HG03354 (cell line): ENCODE measurements at regions not wholly inside any gene's neighbourhood (a gene's known extent, or its start where the extent isn't known, plus 50 kb on each side); places are given as distances from the start of the nearest gene placed in this dataset.
"Not testable (repeated sequence)": the region's sequence is repeated elsewhere in the genome, so short reads cannot be mapped to it uniquely, and the experiment has no call there.

Experiments
- ATAC-seq: cut with Tn5 transposase; IDR thresholded peaks from one replicate; pipeline ENCODE4 v1.9.1; 2021; ENCODE audit warnings: mild to moderate bottlenecking; ENCODE audit not compliant: unreplicated experiment, poor library complexity, severe bottlenecking

DNA sequence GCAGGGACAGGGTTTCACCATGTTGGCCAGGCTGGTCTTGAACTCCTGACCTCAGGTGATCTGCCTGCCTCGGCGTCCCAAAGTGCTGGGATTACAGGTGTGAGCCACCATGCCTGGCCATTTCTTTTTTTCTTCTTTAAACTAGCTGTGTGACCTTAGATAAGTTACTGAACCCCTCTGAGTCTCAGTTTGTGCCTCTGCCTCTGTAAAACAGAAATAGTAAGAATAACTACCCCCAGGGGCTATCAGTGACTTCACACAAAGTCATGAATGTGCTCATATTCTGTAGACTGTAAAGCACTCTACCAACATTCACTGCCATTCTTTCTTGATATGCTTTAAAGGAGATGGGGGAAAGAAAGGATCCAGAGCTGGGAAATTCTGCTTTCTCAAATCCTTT, 120.7 kb downstream of the RPLP1 start:
- not testable (repeated sequence) for ATAC-seq

DNA sequence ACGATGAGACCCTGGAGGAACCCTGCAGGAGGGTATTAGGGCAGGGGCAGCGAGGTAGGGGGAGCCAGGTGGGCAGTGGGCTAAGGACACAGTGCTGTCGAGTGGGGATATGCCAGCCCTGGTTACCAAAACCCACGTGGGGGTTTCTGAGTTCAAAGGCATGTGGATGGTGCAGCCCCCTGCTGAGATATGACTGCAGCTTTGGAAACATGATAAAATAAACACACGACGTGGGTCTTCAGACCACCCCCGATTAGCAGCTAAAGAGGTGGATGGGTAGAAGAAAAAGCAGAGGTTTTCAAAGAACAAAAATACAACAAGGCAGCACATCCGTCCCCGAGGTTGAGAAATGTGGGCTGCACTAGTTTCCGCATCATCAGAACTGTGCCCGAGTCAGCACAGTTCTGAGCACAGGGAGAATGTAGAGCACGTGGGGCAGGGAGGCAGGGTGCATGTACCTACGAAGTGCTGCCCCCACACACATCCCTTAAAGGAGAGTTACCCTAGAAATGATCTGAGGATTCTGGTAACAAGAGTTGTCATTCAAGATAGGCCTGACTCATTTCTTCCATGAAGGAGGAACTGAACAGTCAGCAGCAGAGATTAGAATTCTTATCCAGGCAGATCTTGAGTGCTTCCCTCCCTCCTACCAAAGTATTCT, 121.3 kb downstream of the RPLP1 start:
- ATAC-seq = no peak

DNA sequence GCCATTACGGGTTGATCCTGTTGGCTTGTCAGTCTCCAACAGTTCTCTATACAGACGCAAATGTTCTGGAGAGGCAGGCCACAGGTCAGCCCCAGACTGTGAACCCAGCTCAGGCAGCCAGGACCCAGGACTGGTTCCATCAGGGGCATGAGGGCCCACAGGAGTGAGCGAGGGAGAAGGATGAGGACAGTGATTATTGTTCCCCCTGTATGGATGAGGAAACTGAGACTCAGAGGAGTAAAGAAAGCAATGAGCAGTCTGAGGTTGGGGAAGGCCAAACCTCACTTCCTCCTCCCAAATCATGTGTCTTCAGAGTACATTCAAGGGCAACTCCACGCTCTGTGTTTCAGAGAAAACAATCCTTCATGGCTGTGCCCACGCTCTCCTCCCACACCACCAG, 121.9 kb downstream of the RPLP1 start:
- ATAC-seq = no peak

DNA sequence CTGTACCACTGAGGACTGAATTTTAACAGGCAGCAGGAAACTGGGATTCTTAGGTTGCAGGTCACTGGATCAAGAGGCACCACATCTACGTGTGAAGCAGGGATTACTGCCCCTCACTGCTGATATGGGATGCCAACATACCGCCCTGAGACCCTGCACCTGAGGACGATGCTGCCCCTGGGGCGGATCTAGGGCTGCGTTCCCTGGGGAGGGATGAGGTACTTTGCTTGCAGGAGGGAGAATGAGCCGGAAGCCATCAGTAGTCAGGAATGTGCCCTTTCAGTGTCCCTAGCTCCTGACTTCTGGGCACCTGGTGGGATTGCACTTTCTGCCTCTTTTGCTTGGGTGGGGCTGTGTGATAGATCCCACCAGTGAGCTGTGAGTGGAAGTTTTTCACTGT, 122.8 kb downstream of the RPLP1 start:
- no peak for ATAC-seq

DNA sequence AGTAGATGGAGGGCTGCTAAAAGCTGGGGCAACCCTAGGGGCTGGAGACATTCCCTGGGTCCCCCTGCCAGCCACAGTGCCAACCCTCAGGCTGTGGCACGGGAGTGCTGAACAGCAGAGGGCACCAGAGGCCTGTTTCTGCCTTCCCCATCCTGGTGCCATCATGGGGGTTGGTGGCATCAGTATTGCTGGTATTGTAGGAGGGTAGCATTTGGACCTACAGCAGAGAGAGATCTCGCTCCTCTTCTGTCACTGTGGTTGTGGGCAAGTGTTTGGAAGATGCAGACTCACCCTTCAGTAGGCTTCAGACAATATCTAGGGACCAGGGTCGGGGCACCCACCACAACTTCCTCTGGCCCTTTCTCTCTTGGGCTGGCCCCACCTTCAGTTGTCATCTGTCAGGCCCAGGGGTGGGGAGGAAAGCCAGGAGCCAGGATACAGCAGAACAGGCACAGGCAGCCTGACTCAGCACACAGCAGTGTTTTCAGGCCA, 123.5 kb downstream of the RPLP1 start:
- no peak for ATAC-seq

DNA sequence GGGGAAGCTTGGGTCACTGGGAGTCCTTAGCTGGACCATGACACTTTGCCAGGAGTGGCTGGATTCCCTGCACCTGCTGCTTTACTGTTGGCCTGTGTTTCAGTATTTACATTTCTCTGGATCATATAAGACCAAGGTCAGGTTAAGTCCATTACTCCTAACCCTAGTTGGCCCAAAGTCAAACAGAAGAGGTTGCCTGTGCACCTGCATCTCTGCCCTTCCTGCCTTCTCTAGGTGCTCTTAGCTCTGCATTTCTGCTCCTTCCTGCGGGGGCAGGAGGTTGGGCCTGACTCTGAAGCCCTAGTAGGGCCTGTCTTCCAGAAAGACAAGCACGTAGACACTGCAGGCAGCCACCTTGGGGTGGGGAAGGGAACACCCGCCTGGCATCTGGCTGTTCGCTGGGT, 124.3 kb downstream of the RPLP1 start:
- no peak for ATAC-seq

DNA sequence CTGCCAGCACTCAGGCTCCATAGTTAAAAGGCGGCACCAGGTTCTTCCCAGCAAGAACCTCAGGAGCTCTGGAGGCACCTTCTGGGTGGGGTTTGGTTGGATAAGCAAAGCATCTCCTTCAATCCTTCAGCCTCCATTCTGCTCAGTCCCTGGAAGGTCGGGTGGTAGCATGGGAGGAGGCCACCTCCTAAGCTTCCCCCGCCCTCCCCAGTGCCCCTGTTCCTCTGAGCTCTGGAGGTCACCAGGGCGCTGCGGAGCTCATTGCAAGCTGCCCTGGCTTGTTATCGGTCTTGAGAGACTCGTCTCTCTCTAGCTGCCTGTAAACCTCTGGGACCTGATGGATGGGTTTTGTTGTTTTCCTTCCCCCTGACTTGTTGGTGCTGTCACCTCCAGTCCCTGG, 124.8 kb downstream of the RPLP1 start:
- no peak for ATAC-seq

DNA sequence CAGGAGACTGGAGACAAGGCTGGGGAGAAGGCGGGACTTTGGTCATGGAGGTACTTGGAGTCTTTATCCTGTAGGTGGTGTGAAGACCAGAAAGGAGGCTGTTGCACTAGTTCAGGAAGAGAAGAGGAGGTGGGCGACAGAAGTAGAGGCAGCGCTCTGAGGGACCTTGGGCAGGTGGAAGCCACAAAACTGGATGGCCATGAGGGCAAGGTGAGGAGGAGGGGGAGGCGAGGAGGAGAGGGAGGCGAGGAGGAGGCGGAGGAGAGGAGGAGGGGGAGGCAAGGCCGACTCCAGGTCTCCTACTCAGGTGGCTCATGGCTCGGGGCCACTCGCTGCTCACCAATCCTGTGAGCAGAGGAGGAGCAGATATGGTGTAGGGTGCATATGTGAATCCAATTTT, 125.6 kb downstream of the RPLP1 start:
- ATAC-seq = no peak

DNA sequence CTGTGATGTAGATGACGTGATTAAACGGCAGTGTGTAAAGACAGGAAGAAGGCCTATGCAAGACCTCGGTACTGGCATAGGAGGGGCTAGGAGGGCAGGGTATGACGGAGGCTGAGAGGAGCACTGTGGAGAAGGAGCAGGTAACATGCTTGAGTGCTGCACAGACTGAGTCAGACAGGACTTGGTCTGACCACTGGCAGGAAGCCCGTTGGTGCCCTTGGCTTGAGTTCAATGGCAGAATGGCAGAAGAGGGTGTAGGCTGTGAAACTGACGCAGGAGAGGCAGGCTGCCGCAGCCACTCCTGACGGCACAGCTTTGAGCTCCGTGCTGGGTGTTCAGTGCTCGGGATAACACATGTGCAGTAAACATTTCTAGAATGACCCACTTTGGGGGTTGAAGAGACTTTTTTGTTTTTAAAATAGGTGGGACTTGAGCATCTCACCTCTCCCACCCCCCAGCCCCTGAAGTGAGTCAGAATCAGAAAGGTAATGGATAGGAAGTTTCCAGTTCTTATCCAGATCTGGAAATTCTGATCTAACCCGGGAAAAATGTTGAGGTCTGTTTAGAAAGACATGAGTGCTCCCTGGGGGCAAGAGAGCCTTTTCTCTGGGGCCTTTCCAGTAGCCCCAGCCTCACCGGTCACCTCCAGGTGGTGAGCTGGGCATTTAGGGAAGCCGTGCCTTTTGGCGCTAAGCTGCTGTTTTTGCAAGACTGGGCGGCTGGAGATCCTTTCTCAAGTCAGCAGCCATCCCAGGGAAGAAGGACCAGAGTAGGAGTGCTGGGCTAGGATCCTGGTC, 126.4 kb downstream of the RPLP1 start:
- ATAC-seq = no peak

DNA sequence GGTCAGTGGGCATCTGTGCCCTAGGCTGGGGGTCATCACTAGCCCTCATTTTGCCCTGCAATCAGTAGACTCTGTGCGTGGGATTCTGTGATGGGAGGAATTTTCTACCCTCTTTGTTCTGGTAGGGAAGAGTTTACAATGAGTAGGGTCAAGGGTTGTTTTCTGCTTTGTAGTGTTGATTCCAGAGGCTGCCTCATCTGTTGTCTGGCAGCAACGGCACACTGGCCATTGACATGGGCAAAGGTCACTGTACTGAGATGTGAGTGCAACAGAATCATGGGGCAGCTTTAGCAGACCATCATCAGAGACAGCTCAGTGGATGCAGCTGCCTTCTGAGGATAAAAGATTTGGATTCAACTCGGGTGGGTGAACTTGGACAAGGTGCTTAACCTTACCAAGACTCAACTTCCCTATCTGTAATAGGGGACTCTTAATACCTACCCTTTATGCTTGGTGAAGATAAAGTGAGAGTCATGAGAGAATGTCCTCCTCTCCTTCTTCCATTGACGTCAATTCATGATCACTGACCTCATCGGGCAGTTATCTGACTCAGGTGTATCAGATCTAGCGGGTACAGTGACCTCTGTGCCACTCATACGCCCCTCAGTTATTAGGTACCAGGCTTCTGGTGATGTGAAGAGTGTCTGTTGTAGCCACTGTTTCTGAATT, 127.5 kb downstream of the RPLP1 start:
- no peak for ATAC-seq

DNA sequence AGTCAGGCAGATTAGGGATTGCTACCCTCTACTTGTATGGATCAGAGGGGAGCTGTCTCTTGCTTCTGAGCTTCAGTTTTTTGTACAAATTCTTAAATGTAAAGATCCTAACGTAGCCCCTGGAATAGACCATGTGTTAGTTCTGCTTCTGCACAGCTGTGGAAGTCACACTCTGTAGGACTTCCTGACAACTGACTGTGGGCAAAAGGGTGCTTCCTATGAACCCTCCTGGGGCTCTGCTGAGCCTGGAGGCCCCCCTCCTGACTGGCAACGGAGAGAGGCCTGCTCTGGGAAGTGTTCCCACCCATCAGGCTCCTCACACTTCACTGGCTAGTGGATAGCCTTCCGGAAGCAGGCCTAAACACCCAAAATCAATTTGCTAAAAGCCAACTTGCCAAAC, 131.0 kb downstream of the RPLP1 start:
- ATAC-seq = no peak

DNA sequence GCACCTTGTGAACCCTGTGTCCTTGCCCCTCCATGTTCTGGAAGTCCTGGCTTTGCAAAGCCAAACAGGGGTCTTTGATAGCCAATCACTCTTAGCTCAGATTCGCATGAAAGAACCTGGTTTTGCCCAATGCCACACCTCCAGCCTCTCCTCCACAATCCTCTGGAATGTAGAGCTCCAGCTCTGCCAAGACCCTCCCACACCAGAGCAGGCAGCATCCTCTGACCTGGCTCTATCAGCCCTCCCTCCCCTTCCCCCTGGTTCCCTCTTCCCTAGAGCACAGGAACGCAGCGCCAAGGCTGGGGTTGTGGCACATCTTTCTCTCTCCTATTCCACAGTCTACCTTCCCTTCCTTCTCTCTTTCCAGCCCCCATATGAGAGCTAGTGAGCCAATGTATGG, 133.3 kb downstream of the RPLP1 start:
- ATAC-seq = no peak

DNA sequence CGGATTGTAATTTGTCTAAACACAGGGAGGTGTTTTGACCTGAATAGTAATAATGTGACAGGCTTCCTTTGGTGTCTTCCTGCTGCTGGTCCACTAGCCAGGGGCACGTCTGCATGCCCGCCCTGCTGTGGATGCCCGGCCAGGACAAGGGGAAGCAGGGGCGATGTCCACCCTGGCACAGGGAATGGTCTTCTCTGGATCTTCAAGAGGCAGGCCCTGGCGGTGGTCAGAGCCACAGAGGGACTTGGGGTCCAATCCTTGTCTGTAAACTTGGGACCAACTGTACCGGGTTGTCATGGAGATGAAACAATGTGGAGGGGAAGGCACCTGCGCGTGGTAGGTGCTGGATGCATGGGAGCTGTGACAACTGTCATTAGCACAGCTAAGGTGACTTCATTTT, 134.1 kb downstream of the RPLP1 start:
- ATAC-seq = no peak

DNA sequence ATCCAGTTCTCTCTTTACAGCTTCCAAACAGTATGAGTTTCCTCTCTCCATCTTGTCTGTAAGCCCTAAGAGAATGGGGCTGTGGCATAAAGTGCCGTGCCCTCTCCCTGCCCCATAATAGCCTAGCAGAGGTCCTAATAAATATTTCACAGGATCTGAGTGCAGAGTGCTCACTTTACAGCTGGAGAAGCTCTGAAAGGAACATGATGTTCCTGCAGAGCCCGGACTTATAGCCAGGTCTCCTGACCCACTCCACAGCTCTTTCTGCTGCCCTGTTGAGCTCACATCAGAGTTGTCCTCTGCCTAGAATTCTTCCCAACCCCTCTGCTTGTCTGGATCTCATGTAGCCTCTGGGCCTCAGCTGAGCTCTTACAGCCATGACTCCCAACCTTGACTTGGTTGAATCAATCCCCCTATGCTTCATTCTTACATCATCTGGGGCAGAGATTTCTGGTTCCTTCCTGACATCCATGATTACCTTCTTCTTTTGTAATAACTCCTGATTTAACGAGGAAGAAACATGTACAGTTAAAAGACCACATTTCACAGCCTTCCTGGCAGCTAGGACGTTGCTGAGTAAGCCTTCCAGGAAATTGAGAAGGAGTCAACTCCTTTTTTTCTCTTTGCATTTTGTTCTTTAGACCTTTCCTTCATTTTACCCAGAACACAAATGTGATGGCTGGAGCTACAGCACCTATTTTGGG, 135.3 kb downstream of the RPLP1 start:
- no peak for ATAC-seq

DNA sequence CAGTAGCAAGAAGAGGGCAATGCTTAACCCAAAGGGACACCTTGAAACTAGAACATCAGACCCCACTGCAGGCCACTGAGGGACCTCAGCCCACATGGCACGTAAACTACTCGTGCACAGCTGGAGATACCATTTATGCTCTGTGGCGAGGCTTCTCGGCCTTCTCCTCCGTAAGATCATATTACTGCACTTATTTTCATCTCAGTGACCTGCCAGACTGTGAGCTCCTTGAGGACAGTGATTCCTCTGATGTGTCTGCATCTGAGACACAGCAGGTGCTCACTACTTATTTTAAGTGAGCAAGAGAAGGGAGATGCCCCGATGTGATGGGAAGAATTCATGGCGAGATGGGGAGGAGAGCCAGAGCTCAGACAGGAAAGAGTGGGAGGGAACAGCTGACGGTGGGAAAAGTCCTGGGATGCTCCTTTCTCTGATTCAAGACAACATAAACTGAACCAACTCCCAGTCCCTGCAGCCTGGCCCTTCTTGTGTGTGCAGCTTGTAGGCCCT, 137.6 kb downstream of the RPLP1 start:
- no peak for ATAC-seq

DNA sequence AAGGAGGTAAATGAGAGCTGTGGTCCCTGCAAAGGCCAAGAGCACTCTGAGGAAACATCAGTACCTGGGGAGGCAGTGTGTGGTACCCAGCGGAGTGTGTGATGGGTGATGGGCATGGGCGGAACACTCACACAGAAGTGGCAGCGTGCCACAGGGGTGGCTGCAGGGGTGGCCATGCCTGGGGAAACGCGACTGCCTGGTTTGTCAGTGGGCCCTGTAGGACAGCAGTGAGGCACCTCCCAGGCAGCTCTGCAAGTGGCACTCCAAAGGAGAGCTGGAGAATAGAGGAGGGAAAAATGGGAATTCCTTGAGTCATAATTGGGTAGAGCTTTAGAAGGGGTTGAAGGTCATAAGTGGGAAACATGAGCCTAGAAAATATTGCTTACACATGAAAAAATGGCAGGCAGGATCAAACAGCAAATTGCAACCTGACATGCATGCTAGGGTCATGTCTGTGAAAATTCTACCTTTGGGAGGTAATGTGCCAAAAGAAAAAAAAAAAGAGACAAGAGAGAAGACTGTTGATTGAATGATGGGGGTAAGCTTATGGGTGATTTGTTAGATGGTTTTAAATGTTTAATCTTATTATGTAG, 138.4 kb downstream of the RPLP1 start:
- ATAC-seq = no peak

DNA sequence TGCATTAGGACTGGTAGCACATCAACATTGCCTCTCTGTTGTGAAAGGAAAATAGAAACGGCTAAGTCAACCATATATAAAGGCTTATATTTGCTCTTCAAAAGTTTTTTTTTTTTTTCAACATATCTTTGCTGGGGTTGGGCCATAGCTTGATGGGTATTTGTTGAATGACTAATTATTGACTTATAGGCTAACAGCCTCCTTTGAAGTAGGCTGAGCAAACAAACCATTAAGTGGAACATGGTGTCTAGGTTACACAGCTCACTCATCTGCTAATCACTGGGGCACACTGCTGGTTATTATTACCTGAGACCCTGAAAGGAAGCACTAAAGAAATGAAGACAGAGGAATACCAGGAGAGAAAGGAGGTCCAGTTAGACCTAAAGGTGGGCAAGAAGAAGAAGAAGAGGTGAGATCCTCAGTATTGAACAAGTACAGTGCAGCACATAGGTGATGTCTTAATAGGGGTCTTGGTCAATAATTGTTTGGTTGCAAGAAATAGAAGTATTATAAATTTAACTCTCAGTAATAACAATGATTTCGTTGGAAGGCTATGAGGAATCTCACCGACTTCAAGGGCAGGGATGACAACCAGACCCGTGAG, 139.4 kb downstream of the RPLP1 start:
- no peak for ATAC-seq

DNA sequence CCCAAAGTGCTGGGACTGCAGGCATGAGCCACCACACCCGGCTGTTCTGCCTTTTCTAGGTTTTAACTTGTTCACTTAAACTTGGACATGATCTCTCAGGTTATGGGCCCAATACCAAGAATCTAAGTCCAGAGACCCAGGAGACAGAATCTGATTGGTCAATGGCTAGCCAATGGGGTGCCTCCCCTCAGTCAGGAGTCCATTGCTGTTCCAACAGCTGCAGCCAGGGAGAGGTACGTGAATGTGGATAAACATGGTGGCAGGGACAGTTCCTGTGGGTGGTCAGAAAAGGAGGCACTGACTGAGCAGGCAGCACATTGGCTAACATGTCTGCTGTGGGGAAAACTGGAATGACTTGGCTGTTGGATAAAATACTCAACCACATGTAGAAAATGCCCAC, 140.3 kb downstream of the RPLP1 start:
- no peak for ATAC-seq

DNA sequence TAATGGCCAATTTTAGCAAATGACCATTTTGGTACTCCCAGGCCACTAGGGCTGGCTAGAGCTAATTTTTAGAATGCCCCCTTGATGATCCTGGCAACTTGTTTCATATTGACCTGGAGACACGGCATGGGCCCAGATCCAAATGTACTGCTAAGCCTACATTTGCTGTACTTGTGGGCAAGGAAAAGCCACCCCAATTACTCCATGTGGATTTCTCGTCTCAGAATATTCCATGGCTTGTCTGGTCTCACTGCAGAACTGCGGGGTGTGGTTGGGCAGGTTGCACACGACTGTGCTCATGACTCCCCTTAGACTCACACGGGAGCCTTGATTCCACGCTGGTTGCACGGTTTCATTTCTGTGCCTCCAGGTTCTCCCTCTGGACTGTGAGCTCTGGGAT, 140.9 kb downstream of the RPLP1 start:
- ATAC-seq = no peak
